NCI-H2081 treated with DMSO at 0.1 percent for 48 hours (cell line): ENCODE measurements at regions not wholly inside any gene's neighbourhood (a gene's known extent, or its start where the extent isn't known, plus 50 kb on each side); places are given as distances from the start of the nearest gene placed in this dataset.

Source experiments
- DNase-seq: peaks from one replicate; lab custom pipeline; 2025; lab: John Stamatoyannopoulos, UW

DNA sequence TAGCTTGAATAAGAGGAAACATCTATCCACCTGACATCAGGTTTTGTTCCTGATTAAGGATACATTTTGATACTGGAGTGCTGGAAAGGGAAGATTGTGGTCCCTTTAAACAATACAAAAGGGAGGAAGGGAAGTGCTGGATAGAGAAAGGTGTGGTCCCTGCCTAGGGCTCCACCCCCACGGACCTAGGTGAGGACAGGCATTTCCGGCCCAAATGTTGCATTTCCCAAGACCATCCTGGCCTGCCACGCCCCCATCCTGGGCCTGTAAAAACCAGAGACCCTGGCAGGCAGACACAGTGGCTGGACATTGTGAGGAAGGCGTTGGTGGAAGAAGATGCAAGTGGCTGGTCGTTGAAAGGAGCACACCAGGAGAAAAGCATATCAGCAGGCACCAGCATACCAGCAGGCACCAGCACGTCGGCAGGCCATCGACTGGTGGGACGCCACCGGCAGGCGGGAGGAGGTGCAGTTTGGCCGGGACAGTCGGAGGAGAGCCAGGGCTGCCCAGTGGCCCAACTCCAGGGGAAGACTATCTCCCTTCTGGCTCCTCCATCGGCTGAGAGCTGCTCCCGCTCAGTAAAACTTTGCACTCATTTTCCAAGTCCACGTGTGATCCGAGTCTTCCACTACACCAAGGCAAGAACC is 53.2 kb upstream of the AMN1 start:
- no peak for DNase-seq

DNA sequence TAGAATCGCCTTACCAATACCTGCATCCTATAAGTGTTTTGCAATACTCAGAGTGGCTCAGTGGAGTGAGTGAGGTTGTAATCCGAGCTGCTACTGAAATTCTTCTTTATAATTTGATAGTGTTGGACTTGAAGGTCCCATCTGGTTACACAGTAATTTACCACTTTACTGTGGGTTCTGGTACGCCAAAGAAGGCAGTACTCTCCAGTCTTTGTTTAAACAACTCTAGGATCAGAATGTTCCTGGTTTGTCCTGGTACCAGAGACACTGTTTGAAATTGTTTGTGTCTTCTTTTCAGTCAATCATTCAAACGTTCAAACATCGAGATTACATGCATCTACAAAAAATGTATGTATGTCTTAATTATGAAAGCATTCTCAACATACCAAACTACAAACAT is 51.3 kb upstream of the AMN1 start:
- DNase-seq = no peak

DNA sequence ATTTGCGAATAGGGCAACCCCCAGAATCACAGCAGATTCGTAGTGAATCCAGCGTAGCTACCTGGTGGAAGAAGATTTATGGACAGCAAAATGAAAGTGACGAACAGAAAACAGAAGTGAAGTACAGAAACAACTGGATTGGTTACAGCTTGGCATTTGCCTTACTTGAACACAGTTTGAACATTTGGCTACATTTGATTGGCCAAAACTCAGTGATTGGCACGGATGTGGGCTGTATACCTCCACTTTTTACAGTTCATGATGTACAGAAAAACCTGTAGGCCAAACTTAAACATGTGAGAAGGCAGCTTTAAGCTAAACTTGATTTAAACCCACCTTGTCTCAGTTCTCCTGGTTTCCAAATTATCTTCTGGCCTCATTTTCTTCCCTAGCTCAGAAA is 49.9 kb upstream of the AMN1 start:
- DNase-seq = no peak
